ENCODE measurements at regions not wholly inside any gene's neighbourhood (a gene's known extent, or its start where the extent isn't known, plus 50 kb on each side); places are given as distances from the start of the nearest gene placed in this dataset.

DNA sequence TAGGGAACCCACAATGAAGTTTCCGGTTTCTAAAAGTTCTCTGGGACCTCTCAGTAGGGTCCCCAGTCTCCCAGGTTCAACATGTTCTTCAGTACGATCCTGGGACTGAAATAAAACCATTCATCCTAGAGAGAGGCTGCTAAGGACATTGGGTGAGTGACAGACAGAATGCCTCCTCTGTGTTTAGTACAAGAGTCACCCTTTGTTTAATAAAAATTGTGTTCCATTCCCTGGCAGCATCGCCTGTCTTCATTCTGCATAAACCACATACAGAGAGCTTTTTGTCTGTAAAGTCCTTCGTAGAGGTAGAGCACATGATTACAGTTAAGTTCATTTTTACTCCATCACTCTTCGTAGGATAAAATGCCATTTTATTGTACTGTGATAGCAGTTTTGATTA lies 95.3 kb upstream of the GPR12 start:
- TF ChIP-seq, protein P1, sequence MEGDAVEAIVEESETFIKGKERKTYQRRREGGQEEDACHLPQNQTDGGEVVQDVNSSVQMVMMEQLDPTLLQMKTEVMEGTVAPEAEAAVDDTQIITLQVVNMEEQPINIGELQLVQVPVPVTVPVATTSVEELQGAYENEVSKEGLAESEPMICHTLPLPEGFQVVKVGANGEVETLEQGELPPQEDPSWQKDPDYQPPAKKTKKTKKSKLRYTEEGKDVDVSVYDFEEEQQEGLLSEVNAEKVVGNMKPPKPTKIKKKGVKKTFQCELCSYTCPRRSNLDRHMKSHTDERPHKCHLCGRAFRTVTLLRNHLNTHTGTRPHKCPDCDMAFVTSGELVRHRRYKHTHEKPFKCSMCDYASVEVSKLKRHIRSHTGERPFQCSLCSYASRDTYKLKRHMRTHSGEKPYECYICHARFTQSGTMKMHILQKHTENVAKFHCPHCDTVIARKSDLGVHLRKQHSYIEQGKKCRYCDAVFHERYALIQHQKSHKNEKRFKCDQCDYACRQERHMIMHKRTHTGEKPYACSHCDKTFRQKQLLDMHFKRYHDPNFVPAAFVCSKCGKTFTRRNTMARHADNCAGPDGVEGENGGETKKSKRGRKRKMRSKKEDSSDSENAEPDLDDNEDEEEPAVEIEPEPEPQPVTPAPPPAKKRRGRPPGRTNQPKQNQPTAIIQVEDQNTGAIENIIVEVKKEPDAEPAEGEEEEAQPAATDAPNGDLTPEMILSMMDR (IDR thresholded peaks at IDR 0.05), result no peak
- TF ChIP-seq POLR2A (IDR thresholded peaks at IDR 0.05) (no peak), POLR2AphosphoS5 (IDR thresholded peaks at IDR 0.05) (no peak)

Data from breast epithelium (tissue), 3 donors.